Renal cortical epithelial cell (primary cell): ENCODE measurements at regions not wholly inside any gene's neighbourhood (a gene's known extent, or its start where the extent isn't known, plus 50 kb on each side); places are given as distances from the start of the nearest gene placed in this dataset.
A peak's percentile ranks its signal among the peaks of the same experiment; 100 is the strongest.

Experiments
- DNase-seq: peaks from one replicate; pipeline ENCODE4 v3.0.0-alpha.2; 2011; ENCODE audit warnings: low read depth

GRCh38 chr5:173800340-173800739, 87.8 kb upstream of the CPEB4 start:
- DNase-seq, result peak; percentile 96

- no peak for DNase-seq
These were observed 87.1 kb upstream of the CPEB4 start for GRCh38 chr5:173801006-173801405.

GRCh38 chr5:173802670-173803165, 85.4 kb upstream of the CPEB4 start:
- peak; percentile 91 for DNase-seq

GRCh38 chr5:173804579-173804978, 83.6 kb upstream of the CPEB4 start:
- DNase-seq, result no peak

- DNase-seq, result no peak
These were observed 81.7 kb upstream of the CPEB4 start for GRCh38 chr5:173806270-173807035.

- DNase-seq, result no peak
These were observed 80.9 kb upstream of the CPEB4 start for GRCh38 chr5:173807181-173807655.

GRCh38 chr5:173808079-173808808, 79.9 kb upstream of the CPEB4 start:
- no peak for DNase-seq

GRCh38 chr5:173809014-173809413, 79.1 kb upstream of the CPEB4 start:
- no peak for DNase-seq

GRCh38 chr5:173812811-173813550, 75.2 kb upstream of the CPEB4 start:
- DNase-seq, result peak; percentile 86

- DNase-seq, result no peak
These were observed 74.1 kb upstream of the CPEB4 start for GRCh38 chr5:173814053-173814452.

- DNase-seq, result no peak
These were observed 72.6 kb upstream of the CPEB4 start for GRCh38 chr5:173815571-173815970.

- DNase-seq, result no peak
These were observed 71.4 kb upstream of the CPEB4 start for GRCh38 chr5:173816728-173817127.

- no peak for DNase-seq
These were observed 70.6 kb upstream of the CPEB4 start for GRCh38 chr5:173817561-173817960.

- no peak for DNase-seq
These were observed 68.6 kb upstream of the CPEB4 start for GRCh38 chr5:173819521-173819920.

GRCh38 chr5:173823274-173823644, 64.9 kb upstream of the CPEB4 start:
- DNase-seq, result no peak

GRCh38 chr5:173823721-173824567, 64.2 kb upstream of the CPEB4 start:
- peak; percentile 100 for DNase-seq

GRCh38 chr5:173825215-173825865, 62.8 kb upstream of the CPEB4 start:
- DNase-seq, result no peak

- DNase-seq, result peak; percentile 73
These were observed 62.1 kb upstream of the CPEB4 start for GRCh38 chr5:173826086-173826427.

GRCh38 chr5:173826428-173827350, 61.5 kb upstream of the CPEB4 start:
- DNase-seq, result peak; percentile 83

- no peak for DNase-seq
These were observed 59.2 kb upstream of the CPEB4 start for GRCh38 chr5:173828952-173829351.
